GM23338 (cell line): ENCODE measurements at regions not wholly inside any gene's neighbourhood (a gene's known extent, or its start where the extent isn't known, plus 50 kb on each side); places are given as distances from the start of the nearest gene placed in this dataset.

Experiments
- ATAC-seq: fragments of 200-7000 bp; cut with Tn5 transposase; 3 replicates; pipeline ENCODE4 v1.9.1; 2020
- DNase-seq: peaks from one replicate; pipeline ENCODE4 v3.0.0-alpha.2; 2015; ENCODE audit warnings: low spot score
- H2AFZ ChIP-seq: fragments of 200-600 bp; sonication (generic); 2 replicates; pipeline ENCODE4 v1.8.0; 2016; ENCODE audit warnings: antibody characterized with exemption, mild to moderate bottlenecking, moderate library complexity
- H3F3A ChIP-seq: fragments of 200-600 bp; sonication (generic); replicated peaks from 2 replicates; pipeline ENCODE4 v1.8.0; 2017; ENCODE audit warnings: antibody characterized with exemption, mixed run types, low read depth
- H3K27ac ChIP-seq: fragments of 200-600 bp; sonication (generic); 2 replicates; pipeline ENCODE4 v1.6.1; 2016; ENCODE audit warnings: low read depth
- H3K27me3 ChIP-seq: fragments of 200-600 bp; sonication (generic); 2 replicates; pipeline ENCODE4 v1.8.0; 2016; ENCODE audit warnings: mild to moderate bottlenecking, mixed run types, moderate library complexity; ENCODE audit not compliant: insufficient read depth
- H3K36me3 ChIP-seq: fragments of 200-600 bp; sonication (generic); 2 replicates; pipeline ENCODE4 v1.8.0; 2016; ENCODE audit warnings: mild to moderate bottlenecking; ENCODE audit not compliant: insufficient read depth
- H3K4me1 ChIP-seq: fragments of 200-600 bp; sonication (generic); 2 replicates; pipeline ENCODE4 v1.8.0; 2016; ENCODE audit warnings: mild to moderate bottlenecking, moderate library complexity; ENCODE audit not compliant: insufficient read depth
- H3K4me2 ChIP-seq: fragments of 200-600 bp; sonication (generic); 2 replicates; pipeline ENCODE4 v1.7.1; 2017; ENCODE audit warnings: mixed run types
- H3K4me3 ChIP-seq: fragments of 200-600 bp; sonication (generic); 2 replicates; pipeline ENCODE4 v1.6.1; 2016; ENCODE audit warnings: mixed run types
- H3K79me2 ChIP-seq: fragments of 200-600 bp; sonication (generic); replicated peaks from 2 replicates; pipeline ENCODE4 v1.8.0; 2017; ENCODE audit warnings: mild to moderate bottlenecking; ENCODE audit not compliant: insufficient read depth
- H3K9me2 ChIP-seq: fragments of 200-600 bp; sonication (generic); 2 replicates; pipeline ENCODE4 v1.8.0; 2017; ENCODE audit not compliant: insufficient read depth
- H4K20me1 ChIP-seq: fragments of 200-600 bp; sonication (generic); replicated peaks from 2 replicates; pipeline ENCODE4 v1.8.0; 2017; ENCODE audit warnings: mild to moderate bottlenecking; ENCODE audit not compliant: insufficient read depth
- H3K27ac Mint-ChIP-seq: 2 replicates; pipeline ENCODE4 v1.8.0; 2020; ENCODE audit warnings: inconsistent platforms, mild to moderate bottlenecking, moderate library complexity, mixed read lengths
- H3K27me3 Mint-ChIP-seq: 3 replicates; pipeline ENCODE4 v1.8.0; 2022; ENCODE audit warnings: low read depth, mild to moderate bottlenecking, moderate library complexity, mixed read lengths, inconsistent platforms; ENCODE audit not compliant: insufficient read depth, poor library complexity
- H3K36me3 Mint-ChIP-seq: 3 replicates; pipeline ENCODE4 v1.8.0; 2021; ENCODE audit warnings: low read depth, mild to moderate bottlenecking, inconsistent platforms, moderate library complexity, mixed read lengths
- H3K4me1 Mint-ChIP-seq: 3 replicates; pipeline ENCODE4 v1.8.0; 2020; ENCODE audit warnings: mild to moderate bottlenecking, inconsistent platforms, mixed read lengths
- H3K4me3 Mint-ChIP-seq: 3 replicates; pipeline ENCODE4 v1.8.0; 2021; ENCODE audit warnings: moderate library complexity, mild to moderate bottlenecking, inconsistent platforms, mixed read lengths
- H3K9me3 Mint-ChIP-seq: 3 replicates; pipeline ENCODE4 v1.8.0; 2020; ENCODE audit warnings: moderate library complexity, mild to moderate bottlenecking, inconsistent platforms, mixed read lengths
- JUNB ChIP-seq: IDR thresholded peaks from one replicate; pipeline ENCODE4 v1.6.1; 2016; ENCODE audit warnings: antibody characterized with exemption; ENCODE audit not compliant: unreplicated experiment
- NANOG ChIP-seq: IDR thresholded peaks from 2 replicates; pipeline ENCODE4 v1.6.1; 2016; ENCODE audit warnings: antibody characterized with exemption, borderline replicate concordance
- POLR2AphosphoS5 ChIP-seq: IDR thresholded peaks from 2 replicates; pipeline ENCODE4 v1.6.1; 2016; ENCODE audit warnings: antibody characterized with exemption, low read depth
- STAT1 ChIP-seq: IDR thresholded peaks from one replicate; pipeline ENCODE4 v1.6.1; 2016; ENCODE audit warnings: antibody characterized with exemption; ENCODE audit not compliant: unreplicated experiment
- ZNF114 ChIP-seq: fragments of 250-450 bp; sonication (Bioruptor Pico); IDR thresholded peaks from 2 replicates; pipeline ENCODE4 v1.5.0; 2020; ENCODE audit warnings: mild to moderate bottlenecking, moderate library complexity
- ZNF331 ChIP-seq: fragments of 250-450 bp; sonication (Bioruptor Pico); IDR thresholded peaks from 2 replicates; pipeline ENCODE4 v1.5.0; 2020; ENCODE audit warnings: low read depth, mild to moderate bottlenecking, moderate library complexity
- TF ChIP-seq, protein P1 (sequence below): IDR thresholded peaks from one replicate; pipeline ENCODE4 v1.6.1; 2018; ENCODE audit warnings: antibody characterized with exemption; ENCODE audit not compliant: unreplicated experiment
- TF ChIP-seq, protein P2 (sequence below): fragments of 250-450 bp; sonication (Bioruptor Pico); IDR thresholded peaks from 2 replicates; pipeline ENCODE4 v1.5.0; 2020; ENCODE audit warnings: mild to moderate bottlenecking, moderate library complexity

DNA sequence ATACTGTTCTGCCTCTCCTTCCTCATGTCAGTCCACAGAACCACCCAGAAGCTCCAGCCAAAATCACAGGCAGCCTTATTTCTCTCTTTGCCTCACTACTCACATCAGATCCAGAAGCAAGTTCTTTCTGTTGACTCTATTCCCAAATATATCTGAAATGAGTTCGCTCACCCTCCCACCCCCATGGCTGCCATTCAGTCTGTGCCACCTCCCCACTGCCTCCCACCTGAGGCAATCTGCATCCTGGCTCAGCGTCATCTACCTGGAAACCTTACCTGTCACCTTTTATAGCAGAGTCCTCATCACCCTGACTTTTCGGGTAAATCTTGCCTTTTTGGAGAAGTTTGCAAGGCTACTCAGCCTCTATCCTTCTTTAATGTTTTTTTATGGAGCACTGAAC lies 501.8 kb downstream of the BCL11B start:
- H3K27ac Mint-ChIP-seq, result no peak overlapping the region
- peaks cover 12% of the 10 kb centered on the region; the same call in 2 of the 3 replicates for H3K4me1 Mint-ChIP-seq
- no peak overlapping the region for H3K4me3 ChIP-seq
- H3F3A ChIP-seq, result no peaks in the 10 kb centered on the region
- H3K4me3 Mint-ChIP-seq, result no peak overlapping the region
- H3K36me3 Mint-ChIP-seq, result no peaks in the 10 kb centered on the region
- TF ChIP-seq POLR2AphosphoS5, result no peak
- TF ChIP-seq JUNB, result no peak
- TF ChIP-seq ZNF331 (CRISPR knock-in tag), result no peak
- TF ChIP-seq, protein P1, sequence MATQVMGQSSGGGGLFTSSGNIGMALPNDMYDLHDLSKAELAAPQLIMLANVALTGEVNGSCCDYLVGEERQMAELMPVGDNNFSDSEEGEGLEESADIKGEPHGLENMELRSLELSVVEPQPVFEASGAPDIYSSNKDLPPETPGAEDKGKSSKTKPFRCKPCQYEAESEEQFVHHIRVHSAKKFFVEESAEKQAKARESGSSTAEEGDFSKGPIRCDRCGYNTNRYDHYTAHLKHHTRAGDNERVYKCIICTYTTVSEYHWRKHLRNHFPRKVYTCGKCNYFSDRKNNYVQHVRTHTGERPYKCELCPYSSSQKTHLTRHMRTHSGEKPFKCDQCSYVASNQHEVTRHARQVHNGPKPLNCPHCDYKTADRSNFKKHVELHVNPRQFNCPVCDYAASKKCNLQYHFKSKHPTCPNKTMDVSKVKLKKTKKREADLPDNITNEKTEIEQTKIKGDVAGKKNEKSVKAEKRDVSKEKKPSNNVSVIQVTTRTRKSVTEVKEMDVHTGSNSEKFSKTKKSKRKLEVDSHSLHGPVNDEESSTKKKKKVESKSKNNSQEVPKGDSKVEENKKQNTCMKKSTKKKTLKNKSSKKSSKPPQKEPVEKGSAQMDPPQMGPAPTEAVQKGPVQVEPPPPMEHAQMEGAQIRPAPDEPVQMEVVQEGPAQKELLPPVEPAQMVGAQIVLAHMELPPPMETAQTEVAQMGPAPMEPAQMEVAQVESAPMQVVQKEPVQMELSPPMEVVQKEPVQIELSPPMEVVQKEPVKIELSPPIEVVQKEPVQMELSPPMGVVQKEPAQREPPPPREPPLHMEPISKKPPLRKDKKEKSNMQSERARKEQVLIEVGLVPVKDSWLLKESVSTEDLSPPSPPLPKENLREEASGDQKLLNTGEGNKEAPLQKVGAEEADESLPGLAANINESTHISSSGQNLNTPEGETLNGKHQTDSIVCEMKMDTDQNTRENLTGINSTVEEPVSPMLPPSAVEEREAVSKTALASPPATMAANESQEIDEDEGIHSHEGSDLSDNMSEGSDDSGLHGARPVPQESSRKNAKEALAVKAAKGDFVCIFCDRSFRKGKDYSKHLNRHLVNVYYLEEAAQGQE, result no peak
- TF ChIP-seq, protein P2, sequence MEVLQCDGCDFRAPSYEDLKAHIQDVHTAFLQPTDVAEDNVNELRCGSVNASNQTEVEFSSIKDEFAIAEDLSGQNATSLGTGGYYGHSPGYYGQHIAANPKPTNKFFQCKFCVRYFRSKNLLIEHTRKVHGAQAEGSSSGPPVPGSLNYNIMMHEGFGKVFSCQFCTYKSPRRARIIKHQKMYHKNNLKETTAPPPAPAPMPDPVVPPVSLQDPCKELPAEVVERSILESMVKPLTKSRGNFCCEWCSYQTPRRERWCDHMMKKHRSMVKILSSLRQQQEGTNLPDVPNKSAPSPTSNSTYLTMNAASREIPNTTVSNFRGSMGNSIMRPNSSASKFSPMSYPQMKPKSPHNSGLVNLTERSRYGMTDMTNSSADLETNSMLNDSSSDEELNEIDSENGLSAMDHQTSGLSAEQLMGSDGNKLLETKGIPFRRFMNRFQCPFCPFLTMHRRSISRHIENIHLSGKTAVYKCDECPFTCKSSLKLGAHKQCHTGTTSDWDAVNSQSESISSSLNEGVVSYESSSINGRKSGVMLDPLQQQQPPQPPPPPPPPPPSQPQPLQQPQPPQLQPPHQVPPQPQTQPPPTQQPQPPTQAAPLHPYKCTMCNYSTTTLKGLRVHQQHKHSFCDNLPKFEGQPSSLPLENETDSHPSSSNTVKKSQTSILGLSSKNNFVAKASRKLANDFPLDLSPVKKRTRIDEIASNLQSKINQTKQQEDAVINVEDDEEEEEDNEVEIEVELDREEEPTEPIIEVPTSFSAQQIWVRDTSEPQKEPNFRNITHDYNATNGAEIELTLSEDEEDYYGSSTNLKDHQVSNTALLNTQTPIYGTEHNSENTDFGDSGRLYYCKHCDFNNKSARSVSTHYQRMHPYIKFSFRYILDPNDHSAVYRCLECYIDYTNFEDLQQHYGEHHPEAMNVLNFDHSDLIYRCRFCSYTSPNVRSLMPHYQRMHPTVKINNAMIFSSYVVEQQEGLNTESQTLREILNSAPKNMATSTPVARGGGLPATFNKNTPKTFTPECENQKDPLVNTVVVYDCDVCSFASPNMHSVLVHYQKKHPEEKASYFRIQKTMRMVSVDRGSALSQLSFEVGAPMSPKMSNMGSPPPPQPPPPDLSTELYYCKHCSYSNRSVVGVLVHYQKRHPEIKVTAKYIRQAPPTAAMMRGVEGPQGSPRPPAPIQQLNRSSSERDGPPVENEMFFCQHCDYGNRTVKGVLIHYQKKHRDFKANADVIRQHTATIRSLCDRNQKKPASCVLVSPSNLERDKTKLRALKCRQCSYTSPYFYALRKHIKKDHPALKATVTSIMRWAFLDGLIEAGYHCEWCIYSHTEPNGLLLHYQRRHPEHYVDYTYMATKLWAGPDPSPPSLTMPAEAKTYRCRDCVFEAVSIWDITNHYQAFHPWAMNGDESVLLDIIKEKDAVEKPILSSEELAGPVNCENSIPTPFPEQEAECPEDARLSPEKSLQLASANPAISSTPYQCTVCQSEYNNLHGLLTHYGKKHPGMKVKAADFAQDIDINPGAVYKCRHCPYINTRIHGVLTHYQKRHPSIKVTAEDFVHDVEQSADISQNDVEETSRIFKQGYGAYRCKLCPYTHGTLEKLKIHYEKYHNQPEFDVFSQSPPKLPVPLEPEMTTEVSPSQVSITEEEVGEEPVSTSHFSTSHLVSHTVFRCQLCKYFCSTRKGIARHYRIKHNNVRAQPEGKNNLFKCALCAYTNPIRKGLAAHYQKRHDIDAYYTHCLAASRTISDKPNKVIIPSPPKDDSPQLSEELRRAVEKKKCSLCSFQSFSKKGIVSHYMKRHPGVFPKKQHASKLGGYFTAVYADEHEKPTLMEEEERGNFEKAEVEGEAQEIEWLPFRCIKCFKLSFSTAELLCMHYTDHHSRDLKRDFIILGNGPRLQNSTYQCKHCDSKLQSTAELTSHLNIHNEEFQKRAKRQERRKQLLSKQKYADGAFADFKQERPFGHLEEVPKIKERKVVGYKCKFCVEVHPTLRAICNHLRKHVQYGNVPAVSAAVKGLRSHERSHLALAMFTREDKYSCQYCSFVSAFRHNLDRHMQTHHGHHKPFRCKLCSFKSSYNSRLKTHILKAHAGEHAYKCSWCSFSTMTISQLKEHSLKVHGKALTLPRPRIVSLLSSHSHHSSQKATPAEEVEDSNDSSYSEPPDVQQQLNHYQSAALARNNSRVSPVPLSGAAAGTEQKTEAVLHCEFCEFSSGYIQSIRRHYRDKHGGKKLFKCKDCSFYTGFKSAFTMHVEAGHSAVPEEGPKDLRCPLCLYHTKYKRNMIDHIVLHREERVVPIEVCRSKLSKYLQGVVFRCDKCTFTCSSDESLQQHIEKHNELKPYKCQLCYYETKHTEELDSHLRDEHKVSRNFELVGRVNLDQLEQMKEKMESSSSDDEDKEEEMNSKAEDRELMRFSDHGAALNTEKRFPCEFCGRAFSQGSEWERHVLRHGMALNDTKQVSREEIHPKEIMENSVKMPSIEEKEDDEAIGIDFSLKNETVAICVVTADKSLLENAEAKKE (CRISPR knock-in tag), result no peak
- no peak for TF ChIP-seq NANOG
- TF ChIP-seq ZNF114 (CRISPR knock-in tag), result no peak
- no peak for TF ChIP-seq STAT1
- H3K27me3 Mint-ChIP-seq, result peaks cover 4% of the 10 kb centered on the region
- DNase-seq (no peak), ATAC-seq (no peak)
- H3K4me1 ChIP-seq, result no peaks in the 10 kb centered on the region
- H3K79me2 ChIP-seq, result no peaks in the 10 kb centered on the region
- no peak overlapping the region for H2AFZ ChIP-seq
- H4K20me1 ChIP-seq, result no peaks in the 10 kb centered on the region
- H3K4me2 ChIP-seq, result no peak overlapping the region
- no peak overlapping the region for H3K27ac ChIP-seq
- peaks cover 9% of the 10 kb centered on the region; the same call in 1 of the 2 replicates for H3K9me2 ChIP-seq
- no peaks in the 10 kb centered on the region for H3K36me3 ChIP-seq
- no peaks in the 10 kb centered on the region for H3K9me3 Mint-ChIP-seq
- H3K27me3 ChIP-seq, result no peaks in the 10 kb centered on the region
